DOHH2 (cell line): ENCODE measurements at regions not wholly inside any gene's neighbourhood (a gene's known extent, or its start where the extent isn't known, plus 50 kb on each side); places are given as distances from the start of the nearest gene placed in this dataset.

ENCODE experiments used
- EZH2phosphoT487 ChIP-seq: fragments of 200-600 bp; sonication (generic); IDR thresholded peaks from 2 replicates; pipeline ENCODE4 v1.6.1; 2017; ENCODE audit warnings: borderline replicate concordance, mild to moderate bottlenecking, antibody characterized with exemption, low read length, moderate library complexity, mixed read lengths
- TF ChIP-seq, protein P1 (sequence below): fragments of 200-600 bp; sonication (generic); IDR thresholded peaks from one replicate; pipeline ENCODE4 v1.5.1; 2014; ENCODE audit warnings: antibody characterized with exemption, mild to moderate bottlenecking, low read depth, low read length; ENCODE audit not compliant: poor library complexity, severe bottlenecking

- TF ChIP-seq, protein P1, sequence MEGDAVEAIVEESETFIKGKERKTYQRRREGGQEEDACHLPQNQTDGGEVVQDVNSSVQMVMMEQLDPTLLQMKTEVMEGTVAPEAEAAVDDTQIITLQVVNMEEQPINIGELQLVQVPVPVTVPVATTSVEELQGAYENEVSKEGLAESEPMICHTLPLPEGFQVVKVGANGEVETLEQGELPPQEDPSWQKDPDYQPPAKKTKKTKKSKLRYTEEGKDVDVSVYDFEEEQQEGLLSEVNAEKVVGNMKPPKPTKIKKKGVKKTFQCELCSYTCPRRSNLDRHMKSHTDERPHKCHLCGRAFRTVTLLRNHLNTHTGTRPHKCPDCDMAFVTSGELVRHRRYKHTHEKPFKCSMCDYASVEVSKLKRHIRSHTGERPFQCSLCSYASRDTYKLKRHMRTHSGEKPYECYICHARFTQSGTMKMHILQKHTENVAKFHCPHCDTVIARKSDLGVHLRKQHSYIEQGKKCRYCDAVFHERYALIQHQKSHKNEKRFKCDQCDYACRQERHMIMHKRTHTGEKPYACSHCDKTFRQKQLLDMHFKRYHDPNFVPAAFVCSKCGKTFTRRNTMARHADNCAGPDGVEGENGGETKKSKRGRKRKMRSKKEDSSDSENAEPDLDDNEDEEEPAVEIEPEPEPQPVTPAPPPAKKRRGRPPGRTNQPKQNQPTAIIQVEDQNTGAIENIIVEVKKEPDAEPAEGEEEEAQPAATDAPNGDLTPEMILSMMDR: no peak
- no peak for TF ChIP-seq EZH2phosphoT487
Measured at GRCh38 chr17:72535346-72535745, 414.5 kb downstream of the SOX9 start.
